Upper lobe of left lung (tissue), 4 donors: ENCODE measurements at regions not wholly inside any gene's neighbourhood (a gene's known extent, or its start where the extent isn't known, plus 50 kb on each side); places are given as distances from the start of the nearest gene placed in this dataset.

Experiments used
- CTCF ChIP-seq, 6 experiments: fragments of 450-650 bp in 4 of 6; fragments of 200-600 bp in 2 of 6; sonication (generic) in 2 of 6; IDR thresholded peaks; one replicate each; pipeline ENCODE4 v1.5.1; 2016 to 2019; ENCODE audit warnings: antibody characterized with exemption in 6 of 6
- EP300 ChIP-seq, 4 donors: sonication (generic); formaldehyde crosslinking; IDR thresholded peaks; one replicate each; pipeline ENCODE4 v1.5.1; 2017; ENCODE audit warnings: antibody characterized with exemption in 4 of 4, control low read depth in 2 of 4
- POLR2A ChIP-seq, 4 donors: fragments of 450-650 bp; IDR thresholded peaks; one replicate each; pipeline ENCODE4 v1.5.1; 2016 to 2017; ENCODE audit warnings: antibody characterized with exemption in 4 of 4, mild to moderate bottlenecking in 2 of 4
- POLR2AphosphoS5 ChIP-seq, 2 donors: sonication (generic); formaldehyde crosslinking; IDR thresholded peaks; one replicate each; pipeline ENCODE4 v1.5.1; 2017; ENCODE audit warnings: antibody characterized with exemption in 2 of 2

GRCh38 chr6:147099974-147100373, 104.2 kb upstream of the STXBP5 start:
- TF ChIP-seq POLR2A (IDR thresholded peaks at IDR 0.05) (no peak), POLR2AphosphoS5 (IDR thresholded peaks at IDR 0.05) (no peak), CTCF (IDR thresholded peaks at IDR 0.05) (no peak), EP300 (IDR thresholded peaks at IDR 0.05) (no peak)
